GM12892 (cell line): ENCODE measurements at regions not wholly inside any gene's neighbourhood (a gene's known extent, or its start where the extent isn't known, plus 50 kb on each side); places are given as distances from the start of the nearest gene placed in this dataset.

Source experiments
- POLR2A ChIP-seq: IDR thresholded peaks from 2 replicates; pipeline ENCODE4 v1.6.1; 2011; ENCODE audit warnings: low read depth, low read length, control low read depth
- POLR2AphosphoS5 ChIP-seq: IDR thresholded peaks from 2 replicates; pipeline ENCODE4 v1.6.1; 2011; ENCODE audit warnings: low read depth, low read length, control low read depth

DNA sequence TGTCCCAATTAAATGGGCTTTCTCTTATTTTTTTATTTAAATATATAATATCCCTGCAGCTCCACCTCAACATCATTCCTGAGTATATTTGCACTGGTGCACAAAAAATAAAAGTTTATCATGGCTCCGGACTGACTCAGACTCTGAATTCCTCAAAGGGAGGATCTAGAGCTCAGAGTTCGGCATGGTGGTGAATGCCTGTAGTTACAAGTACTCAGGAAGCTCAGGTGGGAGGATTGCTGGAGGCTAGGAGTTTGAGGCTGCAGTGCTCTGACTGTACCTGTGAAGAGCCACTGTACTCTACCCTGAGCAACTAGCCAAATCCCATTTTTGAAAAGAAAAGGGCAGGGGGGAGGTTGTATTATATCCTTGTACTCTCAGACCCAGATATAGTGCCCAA, 52.8 kb upstream of the NRXN1 start:
- TF ChIP-seq POLR2A (no peak), POLR2AphosphoS5 (no peak)
